ENCODE measurements at regions not wholly inside any gene's neighbourhood (a gene's known extent, or its start where the extent isn't known, plus 50 kb on each side); places are given as distances from the start of the nearest gene placed in this dataset.
A peak's percentile ranks its signal among the peaks of the same experiment; 100 is the strongest.

- no peak overlapping the region for H3K4me3 ChIP-seq (replicated peaks in 1 of 2; ENCODE audit: low read depth in 2 of 2, low read length in 2 of 2)
- DNase-seq (ENCODE audit: low read depth in 2 of 2), result no peak
- TF ChIP-seq CTCF (IDR thresholded peaks at IDR 0.05; ENCODE audit: low read depth, low read length), result no peak
These were observed 643.6 kb upstream of the RORB start for GRCh38 chr9:73853549-73853948.

- no peak for TF ChIP-seq CTCF (IDR thresholded peaks at IDR 0.05; ENCODE audit: low read depth, low read length)
- DNase-seq (ENCODE audit: low read depth in 2 of 2), result no peak
- H3K4me3 ChIP-seq (replicated peaks in 1 of 2; ENCODE audit: low read depth in 2 of 2, low read length in 2 of 2), result no peak overlapping the region
These were observed 641.9 kb upstream of the RORB start for GRCh38 chr9:73855206-73855605.

DNA sequence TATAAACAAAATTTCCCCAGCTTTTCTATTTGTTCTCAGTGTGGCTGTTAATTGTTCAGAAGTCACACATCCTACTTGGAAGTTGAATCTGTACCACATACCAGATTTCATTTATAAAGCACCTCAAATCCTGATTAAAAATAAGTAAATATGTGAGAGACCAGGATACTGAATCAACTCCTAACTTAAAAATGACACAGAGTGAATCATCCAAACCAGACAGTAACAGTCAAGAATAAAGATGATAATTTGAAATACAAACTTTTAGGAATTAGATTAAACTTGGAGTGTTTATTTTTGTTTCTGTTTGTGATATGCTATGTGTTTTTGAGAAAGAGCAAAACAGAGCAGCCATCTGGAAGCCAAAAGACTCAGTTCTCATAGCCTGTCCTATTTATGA, 633.2 kb upstream of the RORB start:
- TF ChIP-seq CTCF (IDR thresholded peaks at IDR 0.05; ENCODE audit: low read depth, low read length), result no peak
- H3K4me3 ChIP-seq (replicated peaks in 1 of 2; ENCODE audit: low read depth in 2 of 2, low read length in 2 of 2), result no peak overlapping the region
- no peak for DNase-seq (ENCODE audit: low read depth in 2 of 2)

- no peak for TF ChIP-seq CTCF (IDR thresholded peaks at IDR 0.05; ENCODE audit: low read depth, low read length)
- no peak for DNase-seq (ENCODE audit: low read depth in 2 of 2)
- no peak overlapping the region for H3K4me3 ChIP-seq (replicated peaks in 1 of 2; ENCODE audit: low read depth in 2 of 2, low read length in 2 of 2)
These were observed 630.7 kb upstream of the RORB start for GRCh38 chr9:73866451-73866850.

GRCh38 chr9:73869264-73869663, 627.9 kb upstream of the RORB start:
- no peak for TF ChIP-seq CTCF (IDR thresholded peaks at IDR 0.05; ENCODE audit: low read depth, low read length)
- H3K4me3 ChIP-seq (replicated peaks in 1 of 2; ENCODE audit: low read depth in 2 of 2, low read length in 2 of 2), result no peak overlapping the region
- DNase-seq (ENCODE audit: low read depth in 2 of 2), result peak; percentile 45 to 51

GRCh38 chr9:73871636-73872035, 625.5 kb upstream of the RORB start:
- no peak overlapping the region for H3K4me3 ChIP-seq (replicated peaks in 1 of 2; ENCODE audit: low read depth in 2 of 2, low read length in 2 of 2)
- TF ChIP-seq CTCF (IDR thresholded peaks at IDR 0.05; ENCODE audit: low read depth, low read length), result no peak
- peak in 1 of 2 donors; percentile 24 for DNase-seq (ENCODE audit: low read depth in 2 of 2)

DNA sequence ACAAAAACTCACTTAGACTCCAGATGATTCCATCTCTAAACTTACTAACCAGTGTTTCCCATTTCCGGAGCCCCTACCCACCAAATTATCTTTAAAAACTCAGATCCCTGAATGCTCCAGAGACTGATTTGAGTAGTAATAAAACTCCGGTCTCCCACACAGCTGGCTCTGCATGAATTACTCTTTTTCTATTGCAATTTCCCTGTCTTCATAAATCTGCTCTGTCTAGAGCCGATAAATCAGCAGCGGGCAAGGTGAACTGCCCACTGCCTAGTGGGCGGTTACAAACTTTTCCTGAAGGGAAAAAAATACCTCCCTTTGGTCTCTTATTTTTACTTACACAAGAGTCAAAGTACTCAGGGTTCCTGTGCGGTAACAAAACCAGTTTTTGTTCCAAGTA, 624.4 kb upstream of the RORB start:
- H3K4me3 ChIP-seq (replicated peaks in 1 of 2; ENCODE audit: low read depth in 2 of 2, low read length in 2 of 2), result no peak overlapping the region
- DNase-seq (ENCODE audit: low read depth in 2 of 2), result no peak
- no peak for TF ChIP-seq CTCF (IDR thresholded peaks at IDR 0.05; ENCODE audit: low read depth, low read length)
